ENCODE measurements at regions not wholly inside any gene's neighbourhood (a gene's known extent, or its start where the extent isn't known, plus 50 kb on each side); places are given as distances from the start of the nearest gene placed in this dataset.

DNA sequence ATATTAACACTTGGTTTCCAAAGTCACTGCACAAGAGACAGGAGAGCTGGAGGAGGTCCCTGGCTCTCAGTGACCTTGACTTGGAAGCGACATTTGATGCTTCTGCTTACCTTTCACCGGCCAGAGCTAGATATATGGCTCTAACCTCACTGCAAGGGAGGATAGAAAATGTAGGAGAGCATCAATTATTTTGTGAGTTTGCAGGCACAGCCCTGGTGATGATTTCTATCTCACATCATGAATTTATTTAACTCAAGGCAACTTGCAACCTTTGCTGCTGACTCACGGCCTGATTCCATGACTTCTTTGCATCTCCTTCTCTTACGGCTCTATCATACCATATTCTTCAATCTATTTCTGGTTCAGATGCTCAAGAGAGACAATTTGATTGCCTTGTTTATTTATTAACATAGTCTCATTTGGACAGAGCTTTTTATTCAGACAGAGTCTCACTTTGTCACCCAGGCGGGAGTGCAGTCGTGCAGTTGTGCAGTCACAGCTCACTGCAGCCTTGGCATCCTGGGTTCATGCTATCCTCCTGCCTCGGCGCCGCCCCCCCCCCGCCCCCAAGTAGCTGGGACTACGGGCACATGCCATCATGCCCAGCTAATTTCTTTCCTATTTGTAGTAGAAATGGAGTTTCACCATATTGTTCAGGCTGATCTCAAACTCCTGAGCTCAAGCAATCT, 196.0 kb downstream of the REEP3 start:
- H3K27ac Mint-ChIP-seq (ENCODE audit: low read depth, unreplicated experiment): no peak overlapping the region
- no peaks in the 10 kb centered on the region for H3K27me3 Mint-ChIP-seq (ENCODE audit: insufficient read depth, unreplicated experiment)
- H3K4me3 Mint-ChIP-seq (ENCODE audit: unreplicated experiment): no peak overlapping the region
- no TSS peak for BruUV-seq (replicated peaks)
- ChIA-PET POLR2A (interaction anchor here (0.6 to 2.2 kb wide), 4 partner anchors 10 to 550 kb away, joined by 3 to 11 read pairs (median 4); no protein-coding TSS in a partner anchor), CTCF (interaction anchor here (0.6 to 9.7 kb wide), 15 partner anchors 20 to 559 kb away, joined by 3 to 266 read pairs (median 4); no protein-coding TSS in a partner anchor)
- H3K36me3 Mint-ChIP-seq (ENCODE audit: insufficient read depth, unreplicated experiment): no peaks in the 10 kb centered on the region
- no peaks in the 10 kb centered on the region for H3K9me3 Mint-ChIP-seq (ENCODE audit: unreplicated experiment)
- TF ChIP-seq, protein P1, sequence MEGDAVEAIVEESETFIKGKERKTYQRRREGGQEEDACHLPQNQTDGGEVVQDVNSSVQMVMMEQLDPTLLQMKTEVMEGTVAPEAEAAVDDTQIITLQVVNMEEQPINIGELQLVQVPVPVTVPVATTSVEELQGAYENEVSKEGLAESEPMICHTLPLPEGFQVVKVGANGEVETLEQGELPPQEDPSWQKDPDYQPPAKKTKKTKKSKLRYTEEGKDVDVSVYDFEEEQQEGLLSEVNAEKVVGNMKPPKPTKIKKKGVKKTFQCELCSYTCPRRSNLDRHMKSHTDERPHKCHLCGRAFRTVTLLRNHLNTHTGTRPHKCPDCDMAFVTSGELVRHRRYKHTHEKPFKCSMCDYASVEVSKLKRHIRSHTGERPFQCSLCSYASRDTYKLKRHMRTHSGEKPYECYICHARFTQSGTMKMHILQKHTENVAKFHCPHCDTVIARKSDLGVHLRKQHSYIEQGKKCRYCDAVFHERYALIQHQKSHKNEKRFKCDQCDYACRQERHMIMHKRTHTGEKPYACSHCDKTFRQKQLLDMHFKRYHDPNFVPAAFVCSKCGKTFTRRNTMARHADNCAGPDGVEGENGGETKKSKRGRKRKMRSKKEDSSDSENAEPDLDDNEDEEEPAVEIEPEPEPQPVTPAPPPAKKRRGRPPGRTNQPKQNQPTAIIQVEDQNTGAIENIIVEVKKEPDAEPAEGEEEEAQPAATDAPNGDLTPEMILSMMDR (IDR thresholded peaks at IDR 0.05; ENCODE audit: unreplicated experiment): no peak
- H3K4me1 Mint-ChIP-seq (ENCODE audit: insufficient read depth, unreplicated experiment): peaks cover 18% of the 10 kb centered on the region
- DNase-seq (ENCODE audit: unreplicated experiment): no peak
- intact Hi-C loops (cut with micrococcal nuclease): loop anchor here (10.0 kb wide), 1 partner anchor 252 kb away; the partner anchor contains the start of gene JMJD1C

DNA sequence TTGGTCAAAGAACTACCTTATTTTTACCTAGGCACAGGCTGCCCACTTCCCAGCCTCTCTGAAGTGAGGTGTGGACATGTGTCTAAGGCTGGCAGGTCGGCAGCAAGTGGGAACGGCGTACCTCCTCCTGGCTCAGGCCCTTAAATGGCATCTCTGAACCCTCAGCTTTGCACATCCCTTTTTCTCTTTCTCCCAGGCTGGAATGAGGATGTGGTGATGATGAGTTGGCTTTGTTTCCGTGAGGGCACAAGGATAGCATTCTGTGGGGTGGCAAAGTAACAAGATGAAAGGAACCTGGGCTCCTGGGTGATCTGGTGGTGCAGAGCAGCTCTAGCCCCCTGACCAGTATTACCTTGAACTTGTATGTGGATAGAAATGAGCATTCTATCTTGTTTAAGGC, 196.8 kb downstream of the REEP3 start:
- ChIA-PET POLR2A (interaction anchor here (0.6 to 3.4 kb wide), 2 partner anchors 196 to 551 kb away, joined by 3 to 21 read pairs; no protein-coding TSS in a partner anchor), CTCF (interaction anchor here (0.6 to 9.7 kb wide), 15 partner anchors 36 to 560 kb away, joined by 3 to 266 read pairs (median 5); no protein-coding TSS in a partner anchor)
- no TSS peak for BruUV-seq (replicated peaks)
- H3K36me3 Mint-ChIP-seq (ENCODE audit: insufficient read depth, unreplicated experiment): no peaks in the 10 kb centered on the region
- no peaks in the 10 kb centered on the region for H3K27me3 Mint-ChIP-seq (ENCODE audit: insufficient read depth, unreplicated experiment)
- intact Hi-C loops (cut with micrococcal nuclease): loop anchor here (10.0 kb wide), 1 partner anchor 253 kb away; the partner anchor contains the start of gene JMJD1C
- DNase-seq (ENCODE audit: unreplicated experiment): no peak
- no peak overlapping the region for H3K27ac Mint-ChIP-seq (ENCODE audit: low read depth, unreplicated experiment)
- no peaks in the 10 kb centered on the region for H3K9me3 Mint-ChIP-seq (ENCODE audit: unreplicated experiment)
- peaks cover 10% of the 10 kb centered on the region for H3K4me1 Mint-ChIP-seq (ENCODE audit: insufficient read depth, unreplicated experiment)
- no peak overlapping the region for H3K4me3 Mint-ChIP-seq (ENCODE audit: unreplicated experiment)
- TF ChIP-seq, protein P1 (IDR thresholded peaks at IDR 0.05; ENCODE audit: unreplicated experiment): no peak

GRCh38 chr10:63718421-63718820, 197.2 kb downstream of the REEP3 start:
- ChIA-PET CTCF (interaction anchor here (0.6 to 9.7 kb wide), 16 partner anchors 36 to 560 kb away, joined by 3 to 266 read pairs (median 6); no protein-coding TSS in a partner anchor), POLR2A (interaction anchor here (0.6 to 3.4 kb wide), 3 partner anchors 88 to 552 kb away, joined by 3 to 21 read pairs (median 14); no protein-coding TSS in a partner anchor)
- no peaks in the 10 kb centered on the region for H3K36me3 Mint-ChIP-seq (ENCODE audit: insufficient read depth, unreplicated experiment)
- no peaks in the 10 kb centered on the region for H3K27me3 Mint-ChIP-seq (ENCODE audit: insufficient read depth, unreplicated experiment)
- no peak overlapping the region for H3K4me3 Mint-ChIP-seq (ENCODE audit: unreplicated experiment)
- no peaks in the 10 kb centered on the region for H3K9me3 Mint-ChIP-seq (ENCODE audit: unreplicated experiment)
- intact Hi-C loops (cut with micrococcal nuclease): loop anchor here (10.0 kb wide), 1 partner anchor 254 kb away; the partner anchor contains the start of gene JMJD1C
- H3K4me1 Mint-ChIP-seq (ENCODE audit: insufficient read depth, unreplicated experiment): peaks cover 6% of the 10 kb centered on the region
- TF ChIP-seq, protein P1 (IDR thresholded peaks at IDR 0.05; ENCODE audit: unreplicated experiment): no peak
- BruUV-seq (replicated peaks): no TSS peak
- H3K27ac Mint-ChIP-seq (ENCODE audit: low read depth, unreplicated experiment): no peak overlapping the region
- no peak for DNase-seq (ENCODE audit: unreplicated experiment)

GRCh38 chr10:63719226-63719856, 198.1 kb downstream of the REEP3 start:
- H3K27ac Mint-ChIP-seq (ENCODE audit: low read depth, unreplicated experiment): no peak overlapping the region
- intact Hi-C loops (cut with micrococcal nuclease): loop anchor here (10.0 kb wide), 1 partner anchor 255 kb away; the partner anchor contains the start of gene JMJD1C
- no peak for DNase-seq (ENCODE audit: unreplicated experiment)
- BruUV-seq (replicated peaks): no TSS peak
- no peaks in the 10 kb centered on the region for H3K9me3 Mint-ChIP-seq (ENCODE audit: unreplicated experiment)
- CTCF ChIA-PET: interaction anchor here (0.6 to 9.7 kb wide), 65 partner anchors 9 to 1126 kb away, joined by 3 to 266 read pairs (median 5); no protein-coding TSS in a partner anchor
- no peak overlapping the region for H3K4me3 Mint-ChIP-seq (ENCODE audit: unreplicated experiment)
- H3K27me3 Mint-ChIP-seq (ENCODE audit: insufficient read depth, unreplicated experiment): no peaks in the 10 kb centered on the region
- H3K36me3 Mint-ChIP-seq (ENCODE audit: insufficient read depth, unreplicated experiment): no peaks in the 10 kb centered on the region
- POLR2A ChIA-PET: interaction anchor here (0.7 to 3.4 kb wide), 9 partner anchors 88 to 563 kb away, joined by 3 to 21 read pairs (median 5); no protein-coding TSS in a partner anchor
- TF ChIP-seq, protein P1 (IDR thresholded peaks at IDR 0.05; ENCODE audit: unreplicated experiment): no peak
- H3K4me1 Mint-ChIP-seq (ENCODE audit: insufficient read depth, unreplicated experiment): no peaks in the 10 kb centered on the region

Data from MCF 10A (cell line).